Suprapubic skin (tissue), 3 donors: ENCODE measurements at regions not wholly inside any gene's neighbourhood (a gene's known extent, or its start where the extent isn't known, plus 50 kb on each side); places are given as distances from the start of the nearest gene placed in this dataset.
"Not testable (repeated sequence)": the region's sequence is repeated elsewhere in the genome, so short reads cannot be mapped to it uniquely, and the experiment has no call there.

Source experiments
- CTCF ChIP-seq, 2 donors: fragments of 200-600 bp in 1 of 2; fragments of 450-650 bp in 1 of 2; sonication (generic) in 1 of 2; IDR thresholded peaks; one replicate each; pipeline ENCODE4 v1.5.1; 2016 to 2019; ENCODE audit warnings: antibody characterized with exemption in 2 of 2, mild to moderate bottlenecking in 1 of 2, moderate library complexity in 1 of 2
- POLR2A ChIP-seq, 2 donors: fragments of 450-650 bp; IDR thresholded peaks; one replicate each; pipeline ENCODE4 v1.6.1; 2017; ENCODE audit warnings: antibody characterized with exemption in 2 of 2, mild to moderate bottlenecking in 2 of 2, moderate library complexity in 2 of 2

- TF ChIP-seq POLR2A, CTCF (IDR thresholded peaks at IDR 0.05): not testable (repeated sequence)
Measured at GRCh38 chr10:117777222-117777621, 234.7 kb downstream of the EMX2 start.
